ENCODE measurements at regions not wholly inside any gene's neighbourhood (a gene's known extent, or its start where the extent isn't known, plus 50 kb on each side); places are given as distances from the start of the nearest gene placed in this dataset.

DNA sequence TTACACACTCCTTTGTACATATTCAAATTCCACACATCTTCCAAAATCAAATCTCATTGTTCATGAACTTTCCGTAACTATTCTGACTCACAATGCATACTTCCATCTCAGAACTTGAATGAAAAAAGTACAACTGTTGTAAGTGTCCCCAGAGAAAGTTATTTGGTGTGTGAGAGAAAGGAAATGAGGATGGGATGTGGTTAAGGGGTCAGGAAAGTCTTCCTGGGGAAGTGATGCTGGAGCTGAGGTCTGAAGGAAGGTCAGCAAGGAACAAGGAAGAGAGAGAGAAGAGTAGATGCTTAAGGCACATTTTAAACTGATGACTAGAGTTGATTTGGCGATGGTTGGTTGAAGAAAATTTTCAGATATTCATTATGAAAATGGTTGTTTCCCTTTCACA is 340.0 kb upstream of the STXBP6 start:
- DNase-seq (ENCODE audit: low read depth), result no peak
- H3K27ac ChIP-seq (ENCODE audit: low read depth, low read length), result no peak overlapping the region
- Mint-ChIP-seq H3K27ac (ENCODE audit: unreplicated experiment) (no peak overlapping the region), H3K9me3 (ENCODE audit: unreplicated experiment) (peaks cover 2% of the 10 kb centered on the region), H3K27me3 (ENCODE audit: low read depth, unreplicated experiment) (no peaks in the 10 kb centered on the region), H3K36me3 (ENCODE audit: low read depth, unreplicated experiment) (no peaks in the 10 kb centered on the region), H3K4me1 (ENCODE audit: low read depth, unreplicated experiment) (peaks cover 20% of the 10 kb centered on the region), H3K4me3 (ENCODE audit: unreplicated experiment) (no peak overlapping the region)
- TF ChIP-seq EZH2 (IDR thresholded peaks at IDR 0.05; ENCODE audit: insufficient read depth, low read length), result no peak
- TF ChIP-seq, protein P1, sequence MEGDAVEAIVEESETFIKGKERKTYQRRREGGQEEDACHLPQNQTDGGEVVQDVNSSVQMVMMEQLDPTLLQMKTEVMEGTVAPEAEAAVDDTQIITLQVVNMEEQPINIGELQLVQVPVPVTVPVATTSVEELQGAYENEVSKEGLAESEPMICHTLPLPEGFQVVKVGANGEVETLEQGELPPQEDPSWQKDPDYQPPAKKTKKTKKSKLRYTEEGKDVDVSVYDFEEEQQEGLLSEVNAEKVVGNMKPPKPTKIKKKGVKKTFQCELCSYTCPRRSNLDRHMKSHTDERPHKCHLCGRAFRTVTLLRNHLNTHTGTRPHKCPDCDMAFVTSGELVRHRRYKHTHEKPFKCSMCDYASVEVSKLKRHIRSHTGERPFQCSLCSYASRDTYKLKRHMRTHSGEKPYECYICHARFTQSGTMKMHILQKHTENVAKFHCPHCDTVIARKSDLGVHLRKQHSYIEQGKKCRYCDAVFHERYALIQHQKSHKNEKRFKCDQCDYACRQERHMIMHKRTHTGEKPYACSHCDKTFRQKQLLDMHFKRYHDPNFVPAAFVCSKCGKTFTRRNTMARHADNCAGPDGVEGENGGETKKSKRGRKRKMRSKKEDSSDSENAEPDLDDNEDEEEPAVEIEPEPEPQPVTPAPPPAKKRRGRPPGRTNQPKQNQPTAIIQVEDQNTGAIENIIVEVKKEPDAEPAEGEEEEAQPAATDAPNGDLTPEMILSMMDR (IDR thresholded peaks at IDR 0.05; ENCODE audit: insufficient read depth, low read depth, low read length), result no peak
- H3K4me2 ChIP-seq (ENCODE audit: low read length), result no peak overlapping the region
- no peak overlapping the region for H3K4me3 ChIP-seq (ENCODE audit: insufficient read depth, low read depth, low read length)
- no peak for FAIRE-seq
- H4K20me1 ChIP-seq (ENCODE audit: insufficient read depth, low read length), result no peaks in the 10 kb centered on the region
- H3K9ac ChIP-seq (ENCODE audit: low read length), result no peak overlapping the region
- H3K9me3 ChIP-seq (ENCODE audit: insufficient read depth, low read depth, low read length), result no peaks in the 10 kb centered on the region
- no peaks in the 10 kb centered on the region for H3K27me3 ChIP-seq (ENCODE audit: insufficient read depth, low read length)
- H2AFZ ChIP-seq (ENCODE audit: low read depth, low read length), result no peak overlapping the region
- H3K79me2 ChIP-seq (ENCODE audit: insufficient read depth, low read length), result no peaks in the 10 kb centered on the region
- no peaks in the 10 kb centered on the region for H3K4me1 ChIP-seq (ENCODE audit: insufficient read depth, low read length)
- no peaks in the 10 kb centered on the region for H3K36me3 ChIP-seq (ENCODE audit: insufficient read depth, low read length)

DNA sequence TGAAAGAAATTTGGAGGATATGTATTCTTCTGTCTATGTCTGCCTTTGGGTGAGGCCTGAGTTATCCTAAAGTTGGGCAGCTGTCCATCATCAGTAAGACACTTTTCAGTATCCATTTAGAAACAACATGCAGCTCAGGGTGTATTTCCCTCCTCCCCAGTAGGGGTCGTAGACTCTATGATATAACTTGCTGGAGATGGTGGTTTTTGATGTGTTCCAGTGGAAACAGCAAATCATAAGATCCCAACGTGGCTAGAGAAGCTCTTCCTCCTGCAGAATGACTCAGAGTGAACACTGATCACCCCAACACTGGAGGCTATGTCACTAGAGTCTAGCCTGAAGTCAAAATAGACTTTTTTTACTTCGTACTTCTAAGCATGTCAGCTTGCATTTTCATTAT is 331.6 kb upstream of the STXBP6 start:
- no peaks in the 10 kb centered on the region for H3K27me3 ChIP-seq (ENCODE audit: insufficient read depth, low read length)
- no peaks in the 10 kb centered on the region for H3K79me2 ChIP-seq (ENCODE audit: insufficient read depth, low read length)
- H3K4me3 Mint-ChIP-seq (ENCODE audit: unreplicated experiment), result no peak overlapping the region
- H3K36me3 ChIP-seq (ENCODE audit: insufficient read depth, low read length), result no peaks in the 10 kb centered on the region
- H3K9me3 ChIP-seq (ENCODE audit: insufficient read depth, low read depth, low read length), result peaks cover 2% of the 10 kb centered on the region
- no peak overlapping the region for H2AFZ ChIP-seq (ENCODE audit: low read depth, low read length)
- FAIRE-seq (no peak), DNase-seq (ENCODE audit: low read depth) (no peak)
- TF ChIP-seq EZH2 (IDR thresholded peaks at IDR 0.05; ENCODE audit: insufficient read depth, low read length), result no peak
- TF ChIP-seq, protein P1 (IDR thresholded peaks at IDR 0.05; ENCODE audit: insufficient read depth, low read depth, low read length), result no peak
- H3K36me3 Mint-ChIP-seq (ENCODE audit: low read depth, unreplicated experiment), result no peaks in the 10 kb centered on the region
- no peak overlapping the region for H3K27ac Mint-ChIP-seq (ENCODE audit: unreplicated experiment)
- H3K27ac ChIP-seq (ENCODE audit: low read depth, low read length), result no peak overlapping the region
- H3K4me1 Mint-ChIP-seq (ENCODE audit: low read depth, unreplicated experiment), result no peaks in the 10 kb centered on the region
- no peaks in the 10 kb centered on the region for H4K20me1 ChIP-seq (ENCODE audit: insufficient read depth, low read length)
- H3K4me3 ChIP-seq (ENCODE audit: insufficient read depth, low read depth, low read length), result no peak overlapping the region
- H3K4me1 ChIP-seq (ENCODE audit: insufficient read depth, low read length), result no peaks in the 10 kb centered on the region
- H3K4me2 ChIP-seq (ENCODE audit: low read length), result no peak overlapping the region
- H3K9me3 Mint-ChIP-seq (ENCODE audit: unreplicated experiment), result peaks cover 2% of the 10 kb centered on the region
- H3K27me3 Mint-ChIP-seq (ENCODE audit: low read depth, unreplicated experiment), result peaks cover 3% of the 10 kb centered on the region
- no peak overlapping the region for H3K9ac ChIP-seq (ENCODE audit: low read length)

DNA sequence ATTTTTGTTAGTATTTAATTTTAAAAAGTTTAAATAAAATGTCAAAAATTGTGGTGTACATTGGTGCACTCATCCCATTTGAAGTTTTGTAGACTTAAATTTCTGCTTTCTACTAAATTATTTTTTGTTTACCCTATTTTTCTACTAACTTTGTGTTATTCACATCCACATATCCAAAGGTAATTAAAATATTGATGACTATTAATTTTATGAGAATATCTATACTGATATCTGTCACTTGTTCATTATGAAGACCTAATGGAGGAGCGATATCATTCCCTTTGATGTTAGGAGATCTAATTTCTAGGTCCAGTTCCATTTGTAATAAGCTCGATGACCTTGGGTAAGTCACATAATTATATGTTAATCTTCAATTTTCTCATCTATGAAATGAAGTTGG is 325.7 kb upstream of the STXBP6 start:
- TF ChIP-seq, protein P1 (IDR thresholded peaks at IDR 0.05; ENCODE audit: insufficient read depth, low read depth, low read length), result no peak
- no peak for TF ChIP-seq EZH2 (IDR thresholded peaks at IDR 0.05; ENCODE audit: insufficient read depth, low read length)
- DNase-seq (ENCODE audit: low read depth), result no peak
- Mint-ChIP-seq H3K27ac (ENCODE audit: unreplicated experiment) (no peak overlapping the region), H3K4me1 (ENCODE audit: low read depth, unreplicated experiment) (no peaks in the 10 kb centered on the region), H3K4me3 (ENCODE audit: unreplicated experiment) (no peak overlapping the region), H3K27me3 (ENCODE audit: low read depth, unreplicated experiment) (peaks cover 3% of the 10 kb centered on the region), H3K36me3 (ENCODE audit: low read depth, unreplicated experiment) (no peaks in the 10 kb centered on the region), H3K9me3 (ENCODE audit: unreplicated experiment) (no peaks in the 10 kb centered on the region)
- no peaks in the 10 kb centered on the region for H3K27me3 ChIP-seq (ENCODE audit: insufficient read depth, low read length)
- no peaks in the 10 kb centered on the region for H4K20me1 ChIP-seq (ENCODE audit: insufficient read depth, low read length)
- no peak overlapping the region for H3K4me2 ChIP-seq (ENCODE audit: low read length)
- H3K4me1 ChIP-seq (ENCODE audit: insufficient read depth, low read length), result no peaks in the 10 kb centered on the region
- H2AFZ ChIP-seq (ENCODE audit: low read depth, low read length), result no peak overlapping the region
- H3K9me3 ChIP-seq (ENCODE audit: insufficient read depth, low read depth, low read length), result no peaks in the 10 kb centered on the region
- no peaks in the 10 kb centered on the region for H3K79me2 ChIP-seq (ENCODE audit: insufficient read depth, low read length)
- no peak for FAIRE-seq
- no peak overlapping the region for H3K4me3 ChIP-seq (ENCODE audit: insufficient read depth, low read depth, low read length)
- H3K36me3 ChIP-seq (ENCODE audit: insufficient read depth, low read length), result no peaks in the 10 kb centered on the region
- no peak overlapping the region for H3K27ac ChIP-seq (ENCODE audit: low read depth, low read length)
- no peak overlapping the region for H3K9ac ChIP-seq (ENCODE audit: low read length)

All from astrocyte (in vitro differentiated cells and primary cell).